ENCODE measurements at regions not wholly inside any gene's neighbourhood (a gene's known extent, or its start where the extent isn't known, plus 50 kb on each side); places are given as distances from the start of the nearest gene placed in this dataset.

DNA sequence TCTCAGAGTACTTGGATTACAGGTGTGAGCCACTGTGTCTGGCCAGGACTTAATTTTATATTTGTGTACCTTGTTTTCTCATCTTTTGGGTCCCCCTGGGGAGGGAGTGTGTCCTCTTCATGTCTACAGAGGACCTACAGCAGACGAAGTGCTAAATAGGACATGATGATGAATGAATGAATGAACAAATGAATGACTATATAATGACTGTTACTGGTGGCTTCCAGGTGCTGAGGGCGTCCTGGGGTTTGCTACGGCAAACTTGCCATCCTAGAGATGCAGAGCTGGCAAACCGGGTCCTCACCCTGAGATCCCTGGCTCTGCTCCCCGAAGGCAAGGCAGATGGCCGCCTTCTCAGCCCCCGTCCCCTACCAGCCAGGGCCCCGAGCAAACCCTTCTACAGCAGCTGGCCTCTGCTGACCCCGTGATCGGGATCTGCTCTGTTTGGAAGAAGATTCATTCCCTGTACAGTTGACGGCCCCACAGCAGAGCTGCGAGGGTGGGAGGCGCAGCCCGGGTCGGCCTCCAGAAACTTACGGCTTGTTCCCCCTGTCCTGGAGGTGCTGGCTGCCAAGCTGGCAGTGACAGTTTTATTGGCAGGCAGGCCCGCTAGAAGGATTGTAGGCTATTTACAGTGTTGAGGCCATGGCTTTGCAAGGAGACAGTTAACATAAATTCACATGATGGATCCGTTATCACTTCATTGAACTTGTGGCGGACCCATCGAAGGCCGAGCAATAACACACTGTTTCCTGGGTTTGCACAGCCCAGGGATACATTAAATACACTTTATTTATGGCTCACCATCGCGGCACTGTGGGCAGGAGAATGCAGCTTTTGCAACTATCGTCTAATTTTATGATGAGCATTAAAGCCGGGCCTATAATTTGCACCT, 197.7 kb upstream of the GSE1 start:
- no peak for DNase-seq

- DNase-seq, result peak; percentile 82
Measured at GRCh38 chr16:85416228-85417109, 196.7 kb upstream of the GSE1 start.

- no peak for DNase-seq
Measured at GRCh38 chr16:85417156-85417860, 195.8 kb upstream of the GSE1 start.

DNA sequence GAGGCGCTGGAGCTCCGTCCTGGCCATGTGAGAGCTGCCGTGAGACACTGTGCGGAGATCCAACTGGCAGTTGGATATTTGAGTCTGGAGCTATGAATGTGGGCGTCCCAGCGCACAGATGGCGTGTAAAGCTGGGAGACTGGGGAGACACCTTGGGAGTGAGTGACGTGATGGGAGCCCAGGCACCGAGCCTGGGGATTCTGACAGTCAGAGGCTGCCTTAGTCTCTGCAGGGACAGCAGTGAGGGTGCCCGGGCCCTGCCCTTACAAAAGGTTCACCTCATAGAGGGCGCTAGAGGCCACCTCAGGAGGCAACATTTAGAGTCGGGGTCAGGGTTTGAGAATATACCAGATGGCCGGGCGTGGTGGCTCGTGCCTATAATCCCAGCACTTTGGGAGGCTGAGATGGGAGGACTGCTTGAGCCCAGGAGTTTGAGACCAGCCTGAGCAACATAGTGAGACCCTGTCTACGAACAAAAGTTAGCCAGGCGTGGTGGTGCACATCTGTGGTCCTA, 194.1 kb upstream of the GSE1 start:
- DNase-seq, result no peak

DNA sequence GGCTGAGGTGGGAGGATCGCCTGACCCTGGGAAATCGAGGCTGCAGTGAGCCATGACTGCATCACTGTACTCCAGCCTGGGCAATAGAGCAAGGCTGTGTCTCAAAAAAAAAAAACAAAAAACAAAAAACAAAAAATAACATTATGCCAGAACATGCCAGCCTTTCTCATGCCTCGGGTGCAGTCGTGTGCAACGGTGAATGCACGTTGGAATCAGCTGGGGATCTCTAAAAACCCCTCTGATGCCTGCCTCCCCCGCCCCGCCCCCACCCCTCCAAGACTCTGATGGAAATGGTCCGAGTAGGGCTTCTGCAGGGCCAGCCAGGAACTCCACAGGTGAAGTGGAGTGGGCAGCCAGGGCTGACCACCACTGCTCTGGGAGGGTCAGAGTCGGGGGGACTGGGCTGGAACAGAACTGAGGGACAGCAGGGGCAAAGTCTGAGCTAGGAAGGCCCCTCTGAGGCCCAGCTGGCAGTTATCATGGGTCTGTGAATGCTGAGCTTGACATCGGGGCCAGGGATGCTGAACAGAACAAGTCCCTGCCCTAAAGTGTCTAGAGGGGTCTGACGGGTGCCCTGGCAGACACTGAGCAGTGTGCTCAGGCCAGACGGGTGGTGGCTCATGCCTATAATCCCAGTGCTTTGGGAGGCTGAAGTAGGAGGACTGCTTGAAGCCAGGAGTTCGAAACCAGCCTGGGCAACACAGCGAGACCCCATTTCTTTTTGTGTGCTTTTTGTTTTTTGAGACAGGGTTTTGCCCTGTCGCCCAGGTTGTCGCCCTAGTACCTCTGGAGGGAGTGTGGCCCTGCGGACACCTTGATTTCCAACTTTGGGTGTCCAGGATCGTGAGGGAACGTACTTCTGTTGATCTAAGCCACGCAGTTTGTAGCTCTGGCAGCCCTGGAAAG, 193.4 kb upstream of the GSE1 start:
- no peak for DNase-seq

- peak; percentile 76 for DNase-seq
Measured at GRCh38 chr16:85420501-85421337, 192.4 kb upstream of the GSE1 start.

GRCh38 chr16:85421338-85422195, 191.6 kb upstream of the GSE1 start:
- DNase-seq, result no peak

- DNase-seq, result no peak
Measured at GRCh38 chr16:85422196-85422631, 190.9 kb upstream of the GSE1 start.

- DNase-seq, result no peak
Measured at GRCh38 chr16:85422632-85423550, 190.2 kb upstream of the GSE1 start.

GRCh38 chr16:85423631-85424030, 189.5 kb upstream of the GSE1 start:
- DNase-seq, result no peak

- DNase-seq, result no peak
Measured at GRCh38 chr16:85424260-85425073, 188.7 kb upstream of the GSE1 start.

DNA sequence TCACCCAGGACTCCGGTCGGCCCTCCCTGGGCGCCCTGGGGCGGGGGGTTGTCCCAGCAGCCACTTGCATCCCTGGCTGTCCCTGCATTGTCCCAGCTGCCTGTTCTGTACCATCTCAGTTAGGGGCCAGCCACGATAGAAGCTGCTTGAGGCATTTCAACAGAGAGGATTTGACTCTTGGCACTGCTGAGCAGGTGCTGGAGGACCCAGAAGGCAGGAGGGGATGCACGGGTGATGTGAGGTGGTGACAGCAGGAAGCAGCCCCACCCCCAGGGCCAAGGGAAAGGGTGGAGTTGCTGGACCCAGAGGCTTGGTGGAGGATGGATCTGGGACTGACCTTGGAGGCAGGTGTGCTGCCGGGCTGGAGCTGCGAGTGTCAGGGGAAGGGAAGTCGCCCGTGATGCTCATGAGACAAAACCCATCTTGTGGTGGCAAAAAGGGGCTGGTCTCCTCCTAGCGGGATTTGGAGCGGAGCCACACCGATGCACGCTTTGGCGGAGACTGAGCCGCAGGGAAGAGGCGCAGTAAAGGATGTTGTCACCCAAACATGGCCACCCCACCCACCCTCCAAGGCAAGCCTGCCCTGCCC, 188.0 kb upstream of the GSE1 start:
- no peak for DNase-seq

DNA sequence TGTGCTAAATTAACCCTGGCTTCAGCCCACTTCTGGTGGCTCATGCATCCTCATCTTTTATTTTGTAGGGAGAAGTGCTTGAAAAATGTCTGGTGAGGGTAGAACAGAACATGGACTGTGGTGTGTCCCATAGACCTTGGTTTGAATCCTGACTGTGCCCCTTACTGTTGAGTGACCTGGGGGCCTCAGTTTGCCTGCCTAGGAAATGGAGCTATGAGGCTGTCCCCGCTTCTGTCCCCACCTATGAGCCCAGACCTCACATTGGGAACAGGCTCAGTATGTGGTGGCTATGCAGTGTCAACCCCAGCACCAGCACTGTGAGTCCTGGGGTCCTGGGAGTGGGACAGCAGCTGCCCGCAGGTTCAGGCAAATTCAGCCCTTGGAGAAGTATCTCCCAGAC, 186.3 kb upstream of the GSE1 start:
- no peak for DNase-seq

DNA sequence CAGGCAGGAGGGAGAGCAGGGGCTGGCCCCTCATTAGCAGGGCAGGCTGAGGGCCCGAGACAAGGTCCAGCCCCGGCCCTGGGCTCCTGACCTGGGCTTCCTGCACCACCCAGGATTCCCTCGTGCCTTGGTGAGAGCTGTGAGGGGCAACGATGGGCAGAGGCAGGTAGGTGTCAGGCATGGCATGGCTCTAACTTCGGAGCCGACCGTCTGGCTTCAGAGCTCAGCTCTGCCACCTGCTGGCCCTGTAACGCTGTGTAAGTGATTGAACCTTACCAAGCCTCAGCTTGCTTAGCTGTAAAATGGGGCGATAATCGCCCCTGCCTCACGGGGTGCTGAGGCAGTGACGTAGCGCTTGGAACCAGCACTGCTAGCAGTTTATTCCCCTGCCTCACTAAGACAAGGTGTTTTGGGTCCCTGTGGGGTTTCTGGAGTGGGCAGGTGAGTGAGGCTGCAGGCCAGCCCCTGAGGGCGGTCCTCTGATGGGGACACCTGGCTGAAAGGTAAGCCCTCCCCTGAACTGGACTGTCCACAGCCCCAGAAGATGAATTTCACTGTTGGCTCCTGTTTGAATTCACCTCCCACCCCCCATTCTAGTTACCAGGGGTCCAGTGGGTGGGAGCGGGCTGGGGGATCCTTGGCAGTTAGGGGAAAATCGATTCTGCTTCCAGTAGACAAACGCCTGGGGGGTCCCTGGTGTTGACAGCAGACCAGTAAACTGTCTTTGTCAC, 184.8 kb upstream of the GSE1 start:
- peak; percentile 56 for DNase-seq

DNA sequence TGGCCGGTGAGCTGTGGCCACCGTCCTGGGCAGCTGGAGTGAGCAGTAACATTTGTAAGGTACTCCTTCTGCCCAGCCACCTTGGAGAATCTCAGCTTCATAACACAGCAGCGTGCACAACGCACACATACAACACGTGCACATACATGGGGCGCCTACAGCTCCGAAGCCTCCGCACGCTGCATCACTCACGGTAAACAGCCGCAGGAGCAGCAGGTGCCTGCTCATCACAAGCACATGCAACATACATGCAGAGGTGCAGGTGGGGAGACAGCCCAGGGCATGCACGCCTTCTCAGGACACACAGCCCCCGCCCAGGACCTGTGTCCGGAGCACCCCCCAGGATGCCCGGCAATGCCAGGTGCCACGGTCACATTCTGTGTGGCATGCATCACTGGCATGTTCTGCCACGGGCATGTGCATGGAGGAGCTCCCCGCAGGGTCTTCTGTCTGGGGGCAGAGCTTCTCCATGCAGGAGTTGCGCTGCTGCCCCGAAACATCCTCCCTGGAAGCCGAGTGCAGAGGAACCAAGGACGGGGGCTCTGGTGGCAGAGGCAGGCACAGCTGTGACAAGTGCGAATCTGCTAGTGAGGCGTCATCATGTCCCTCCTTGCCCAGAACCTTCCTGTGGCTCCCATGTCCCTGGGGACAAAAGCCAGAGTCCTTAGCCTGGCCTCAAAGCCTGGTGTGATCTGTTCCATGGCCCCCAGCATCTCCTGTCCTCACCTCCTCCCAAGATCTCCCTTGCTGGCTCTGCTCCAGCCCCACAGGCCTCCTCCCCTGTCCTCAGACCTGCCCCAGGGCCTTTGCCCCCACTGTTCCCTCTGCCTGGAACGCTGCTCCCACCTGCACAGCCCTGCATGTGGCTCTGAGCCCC, 184.0 kb upstream of the GSE1 start:
- DNase-seq, result no peak
